ENCODE measurements at regions not wholly inside any gene's neighbourhood (a gene's known extent, or its start where the extent isn't known, plus 50 kb on each side); places are given as distances from the start of the nearest gene placed in this dataset.
A peak's percentile ranks its signal among the peaks of the same experiment; 100 is the strongest.

- no peak for DNase-seq (ENCODE audit: low read depth, low spot score)
Observed at GRCh38 chr4:121277194-121278105, 103.4 kb downstream of the QRFPR start.

GRCh38 chr4:121273191-121273590, 107.6 kb downstream of the QRFPR start:
- DNase-seq (ENCODE audit: low read depth, low spot score), result no peak

- peak; percentile 59 for DNase-seq (ENCODE audit: low read depth, low spot score)
Observed at GRCh38 chr4:121272526-121272925, 108.3 kb downstream of the QRFPR start.

GRCh38 chr4:121270389-121270788, 106.3 kb upstream of the TNIP3 start:
- no peak for DNase-seq (ENCODE audit: low read depth, low spot score)

- DNase-seq (ENCODE audit: low read depth, low spot score), result no peak
Observed at GRCh38 chr4:121269001-121269400, 104.9 kb upstream of the TNIP3 start.

GRCh38 chr4:121266982-121267381, 102.9 kb upstream of the TNIP3 start:
- DNase-seq (ENCODE audit: low read depth, low spot score), result no peak

GRCh38 chr4:121256887-121257466, 92.9 kb upstream of the TNIP3 start:
- DNase-seq (ENCODE audit: low read depth, low spot score), result no peak

GRCh38 chr4:121255986-121256750, 92.0 kb upstream of the TNIP3 start:
- peak; percentile 92 for DNase-seq (ENCODE audit: low read depth, low spot score)

- DNase-seq (ENCODE audit: low read depth, low spot score), result no peak
Observed at GRCh38 chr4:121253961-121254360, 89.8 kb upstream of the TNIP3 start.

- peak; percentile 82 for DNase-seq (ENCODE audit: low read depth, low spot score)
Observed at GRCh38 chr4:121252224-121252806, 88.2 kb upstream of the TNIP3 start.

- DNase-seq (ENCODE audit: low read depth, low spot score), result no peak
Observed at GRCh38 chr4:121248747-121249146, 84.6 kb upstream of the TNIP3 start.

- no peak for DNase-seq (ENCODE audit: low read depth, low spot score)
Observed at GRCh38 chr4:121246698-121247097, 82.6 kb upstream of the TNIP3 start.

- DNase-seq (ENCODE audit: low read depth, low spot score), result no peak
Observed at GRCh38 chr4:121243485-121243884, 79.4 kb upstream of the TNIP3 start.

GRCh38 chr4:121242188-121242750, 78.1 kb upstream of the TNIP3 start:
- DNase-seq (ENCODE audit: low read depth, low spot score), result no peak

GRCh38 chr4:121239951-121240350, 75.8 kb upstream of the TNIP3 start:
- DNase-seq (ENCODE audit: low read depth, low spot score), result no peak

- DNase-seq (ENCODE audit: low read depth, low spot score), result no peak
Observed at GRCh38 chr4:121238461-121238860, 74.3 kb upstream of the TNIP3 start.

- DNase-seq (ENCODE audit: low read depth, low spot score), result no peak
Observed at GRCh38 chr4:121237069-121237399, 72.9 kb upstream of the TNIP3 start.

- DNase-seq (ENCODE audit: low read depth, low spot score), result no peak
Observed at GRCh38 chr4:121236353-121237068, 72.4 kb upstream of the TNIP3 start.

GRCh38 chr4:121233982-121234381, 69.9 kb upstream of the TNIP3 start:
- DNase-seq (ENCODE audit: low read depth, low spot score), result no peak

GRCh38 chr4:121229993-121230392, 65.9 kb upstream of the TNIP3 start:
- DNase-seq (ENCODE audit: low read depth, low spot score), result no peak

- no peak for DNase-seq (ENCODE audit: low read depth, low spot score)
Observed at GRCh38 chr4:121228848-121229247, 64.7 kb upstream of the TNIP3 start.

Data from astrocyte of the hippocampus (primary cell).